ENCODE measurements at regions not wholly inside any gene's neighbourhood (a gene's known extent, or its start where the extent isn't known, plus 50 kb on each side); places are given as distances from the start of the nearest gene placed in this dataset.

DNA sequence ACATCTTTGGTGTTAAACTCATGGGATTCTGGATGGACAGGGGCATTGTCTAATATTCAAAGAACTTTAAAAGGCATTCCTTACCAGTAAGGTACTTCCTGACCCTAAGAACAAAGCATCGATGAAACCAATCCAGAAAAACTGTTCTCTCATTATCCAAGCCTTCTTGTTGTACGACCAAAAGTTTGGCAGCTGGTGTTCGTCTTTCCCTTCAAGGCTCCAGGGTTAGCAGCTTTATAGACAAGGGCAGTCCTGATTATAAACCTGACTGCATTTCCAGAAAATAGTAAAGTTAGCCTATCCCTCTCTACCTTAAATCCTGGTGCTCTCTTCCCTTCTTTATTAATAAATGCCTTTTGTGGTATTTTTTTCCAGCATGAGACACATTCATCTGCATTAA lies 149.4 kb upstream of the MRPS30 start:
- DNase-seq, result no peak

DNA sequence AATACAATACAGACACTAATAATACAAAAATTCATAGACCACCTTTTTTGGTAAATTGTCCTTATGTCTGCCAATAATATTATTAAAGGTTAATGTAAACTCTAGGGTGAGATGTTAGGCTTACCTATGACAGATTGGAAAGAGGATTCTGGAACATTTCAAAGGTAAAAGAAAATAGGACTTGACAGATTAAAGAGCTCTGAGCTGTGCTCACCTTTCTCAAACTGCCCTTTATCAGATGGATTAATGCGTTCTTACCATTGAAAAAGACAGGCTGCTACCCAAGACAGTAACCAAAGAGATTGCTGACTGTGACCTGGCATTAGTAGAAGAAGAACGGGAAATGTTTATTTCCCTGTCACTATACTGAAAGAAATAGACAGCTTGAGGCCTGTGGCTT lies 156.1 kb upstream of the MRPS30 start:
- no peak for DNase-seq

DNA sequence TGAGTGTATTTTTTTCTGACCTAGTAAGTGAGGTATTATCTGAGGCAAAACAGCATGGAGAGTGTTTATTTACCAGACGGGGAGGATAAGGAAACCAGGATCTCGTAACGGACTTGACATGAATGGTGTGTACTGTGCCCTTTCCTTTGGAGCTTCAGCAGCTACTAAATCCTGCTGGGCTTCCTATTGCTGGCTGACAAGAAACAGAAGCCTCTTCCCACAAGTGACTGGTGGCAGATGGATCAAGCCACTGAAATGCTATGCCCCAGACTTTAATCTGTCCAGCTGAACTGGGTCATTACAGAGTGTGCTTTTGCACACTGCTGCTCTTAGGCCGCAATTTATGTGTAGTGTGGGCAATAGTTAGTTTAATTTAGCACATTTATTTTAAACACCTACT lies 162.7 kb upstream of the MRPS30 start:
- no peak for DNase-seq

DNA sequence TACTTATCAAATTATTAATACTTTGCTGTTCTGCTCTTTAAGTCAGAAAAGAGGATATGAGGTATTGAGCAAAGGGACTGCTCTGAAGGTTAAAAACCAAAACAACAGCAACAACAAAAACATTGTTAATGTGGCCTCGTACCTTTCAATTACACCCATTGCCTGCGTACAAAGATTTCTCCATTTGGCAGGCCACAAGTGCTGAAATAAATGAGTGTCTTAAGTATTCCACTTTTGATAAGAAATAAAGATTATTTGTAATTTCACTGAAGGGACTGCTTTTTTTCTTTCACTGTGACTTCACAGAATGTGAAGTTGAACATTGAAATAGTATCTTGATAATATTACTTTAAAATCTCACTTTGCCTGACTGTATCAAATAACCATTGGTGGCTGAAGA lies 163.2 kb upstream of the MRPS30 start:
- no peak for DNase-seq

DNA sequence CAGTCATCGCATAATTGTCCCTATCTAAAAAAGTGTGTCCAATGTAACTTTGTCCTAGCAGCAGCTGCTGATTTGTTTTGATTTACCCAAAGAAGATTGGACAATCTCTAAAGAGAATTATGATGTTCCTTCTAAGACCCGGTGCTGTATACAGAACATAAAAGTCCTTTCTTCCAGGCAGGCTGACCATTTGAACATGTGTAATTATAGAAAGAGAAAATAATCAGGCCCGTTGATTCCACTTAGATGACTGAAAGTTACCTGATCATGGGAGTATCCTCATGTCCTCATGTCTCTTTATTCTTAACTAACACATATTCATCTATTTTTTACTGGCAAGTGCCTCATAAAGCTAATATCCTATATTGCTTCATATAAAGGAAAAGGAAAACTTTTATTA lies 164.1 kb upstream of the MRPS30 start:
- DNase-seq, result no peak

DNA sequence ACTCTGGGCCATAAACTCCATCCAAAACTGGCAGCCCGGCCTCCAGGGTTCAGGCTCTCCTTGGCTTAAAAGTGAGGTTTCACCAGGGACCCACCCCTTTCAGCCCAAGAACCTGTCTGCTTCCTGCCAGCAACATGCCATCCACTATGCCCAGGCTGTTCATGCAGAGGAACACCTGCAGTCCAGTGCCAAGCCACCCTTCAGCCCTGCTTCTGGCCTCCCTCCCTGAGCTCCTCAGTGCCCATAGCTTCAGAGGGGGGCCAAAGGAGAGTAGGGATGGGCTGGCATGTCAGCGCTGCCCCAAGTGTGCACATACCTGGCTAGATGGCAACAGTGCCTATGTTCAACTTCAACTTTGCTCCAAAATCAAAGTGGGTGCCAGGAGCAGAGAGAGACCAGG lies 166.9 kb upstream of the MRPS30 start:
- DNase-seq, result no peak

DNA sequence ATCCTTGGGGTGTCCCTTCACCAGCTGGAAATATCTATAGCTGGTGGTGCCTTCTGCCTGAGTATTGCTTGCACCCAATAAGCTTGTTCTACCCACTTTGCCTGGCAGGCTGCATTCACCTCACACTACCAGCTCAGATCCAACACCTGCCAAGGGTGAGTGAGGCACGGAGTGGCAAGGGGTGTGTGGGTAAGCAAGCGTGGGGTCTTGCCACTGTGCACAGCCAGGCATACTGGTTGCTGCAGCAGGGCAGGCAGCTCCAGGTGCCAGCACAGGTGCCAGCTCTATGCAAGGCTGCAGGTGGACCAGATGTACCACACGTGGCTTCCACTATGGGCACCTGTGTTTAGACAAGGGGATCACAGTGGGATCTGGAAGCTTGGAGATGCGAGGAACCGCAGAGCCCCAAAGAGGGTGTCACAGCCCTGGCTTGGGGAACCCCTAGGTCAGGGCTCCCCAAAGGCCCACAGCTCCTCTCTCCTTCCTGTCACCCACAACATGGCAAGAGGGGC lies 167.7 kb upstream of the MRPS30 start:
- DNase-seq, result no peak

DNA sequence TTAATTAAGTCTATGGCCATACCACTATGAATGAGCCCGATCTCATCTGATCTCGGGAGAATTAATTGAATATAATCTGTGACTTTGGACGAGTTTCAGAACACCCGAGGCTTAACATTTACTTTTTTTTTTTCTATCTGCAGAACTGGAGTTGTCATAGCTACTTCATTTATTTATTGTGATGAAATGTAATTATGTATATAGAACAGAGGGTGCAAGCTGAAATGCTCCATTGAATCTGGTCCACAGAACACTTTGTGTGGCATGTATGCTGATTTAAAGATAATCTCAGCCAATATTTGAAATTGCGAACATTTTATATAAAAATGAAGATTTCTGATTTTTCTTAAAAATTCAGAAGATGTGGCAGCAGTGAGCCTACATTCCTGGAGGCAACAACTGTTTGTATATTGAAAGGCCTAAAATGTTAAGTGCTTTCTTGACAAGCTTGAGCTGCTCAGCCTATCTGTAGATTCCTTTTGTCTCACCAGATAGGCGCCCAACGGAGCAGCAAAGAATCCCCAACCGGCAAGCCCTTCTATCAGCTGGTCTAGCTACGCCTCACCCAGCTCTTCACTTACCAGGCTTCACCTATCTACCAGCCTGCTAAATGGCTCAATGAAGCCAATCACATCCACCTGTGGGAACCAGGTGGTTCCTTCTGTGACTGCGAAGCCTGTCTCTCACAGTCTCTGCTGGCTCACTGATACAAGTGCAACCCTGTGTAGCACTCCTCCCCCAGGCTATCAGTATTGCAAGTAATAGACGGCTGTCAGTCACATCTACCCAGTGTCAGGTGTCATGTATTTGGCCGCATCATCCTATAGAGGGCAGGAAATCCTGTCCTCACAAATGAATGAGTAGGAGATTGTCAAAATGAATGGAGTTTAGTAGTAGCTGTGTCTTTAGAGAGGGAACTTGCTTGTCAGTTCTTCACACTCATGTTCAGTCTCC lies 170.6 kb upstream of the MRPS30 start:
- DNase-seq, result no peak

DNA sequence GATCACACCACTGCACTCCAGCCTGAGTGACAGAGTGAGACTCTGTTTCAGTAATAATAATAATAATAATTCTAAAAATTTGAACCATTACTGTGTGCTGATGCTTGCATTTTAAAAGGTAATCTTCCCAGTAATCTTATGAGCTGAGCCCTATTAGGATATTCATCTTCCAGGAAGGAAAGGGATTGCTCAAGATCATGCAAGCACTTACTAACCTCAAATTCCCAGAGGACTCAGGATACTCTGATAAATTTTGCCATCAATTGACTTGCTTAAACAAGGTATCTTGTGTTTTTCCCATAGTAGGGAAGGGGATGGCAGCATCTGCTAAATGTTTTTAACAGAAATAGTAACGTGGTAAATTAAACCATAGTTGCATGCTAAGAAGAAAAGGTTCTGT lies 176.4 kb upstream of the MRPS30 start:
- DNase-seq, result no peak

DNA sequence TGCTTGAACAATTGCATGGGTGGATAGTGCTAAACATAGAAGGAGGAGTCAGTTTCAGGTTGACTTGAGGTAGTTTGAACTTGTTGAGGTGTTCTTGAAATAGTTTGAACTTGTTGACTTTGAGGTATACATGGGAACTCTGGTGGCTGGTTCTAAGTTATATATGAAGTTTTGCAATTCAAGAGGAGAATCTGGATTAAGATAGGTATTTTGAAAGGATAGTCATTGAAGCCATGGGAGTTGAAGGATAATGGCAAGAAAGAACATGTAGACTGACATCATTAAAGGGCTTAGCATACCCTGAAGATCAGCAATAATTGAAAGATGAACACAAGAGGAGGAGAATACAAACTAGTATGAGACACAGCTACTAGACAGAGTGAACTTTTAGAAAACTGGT lies 181.9 kb upstream of the MRPS30 start:
- no peak for DNase-seq

DNA sequence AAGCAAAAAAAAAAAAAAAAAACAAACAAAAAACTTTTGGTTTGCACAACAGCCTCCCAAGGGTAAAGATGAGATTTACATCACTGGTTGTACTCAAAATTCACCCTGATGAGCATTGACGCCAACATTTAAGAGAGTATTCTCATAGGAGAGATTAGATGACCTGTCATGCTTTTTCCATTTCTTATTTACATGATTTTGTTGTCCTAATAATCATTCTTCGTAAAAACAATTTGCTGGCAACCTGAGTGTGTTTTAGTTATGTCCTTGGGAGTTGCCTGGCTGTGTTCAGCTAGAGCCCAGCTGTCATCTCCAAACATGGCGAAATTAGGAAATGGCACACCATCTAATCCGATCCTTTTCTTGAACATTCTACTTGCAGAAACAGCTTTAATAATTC lies 186.4 kb upstream of the MRPS30 start:
- DNase-seq, result no peak

DNA sequence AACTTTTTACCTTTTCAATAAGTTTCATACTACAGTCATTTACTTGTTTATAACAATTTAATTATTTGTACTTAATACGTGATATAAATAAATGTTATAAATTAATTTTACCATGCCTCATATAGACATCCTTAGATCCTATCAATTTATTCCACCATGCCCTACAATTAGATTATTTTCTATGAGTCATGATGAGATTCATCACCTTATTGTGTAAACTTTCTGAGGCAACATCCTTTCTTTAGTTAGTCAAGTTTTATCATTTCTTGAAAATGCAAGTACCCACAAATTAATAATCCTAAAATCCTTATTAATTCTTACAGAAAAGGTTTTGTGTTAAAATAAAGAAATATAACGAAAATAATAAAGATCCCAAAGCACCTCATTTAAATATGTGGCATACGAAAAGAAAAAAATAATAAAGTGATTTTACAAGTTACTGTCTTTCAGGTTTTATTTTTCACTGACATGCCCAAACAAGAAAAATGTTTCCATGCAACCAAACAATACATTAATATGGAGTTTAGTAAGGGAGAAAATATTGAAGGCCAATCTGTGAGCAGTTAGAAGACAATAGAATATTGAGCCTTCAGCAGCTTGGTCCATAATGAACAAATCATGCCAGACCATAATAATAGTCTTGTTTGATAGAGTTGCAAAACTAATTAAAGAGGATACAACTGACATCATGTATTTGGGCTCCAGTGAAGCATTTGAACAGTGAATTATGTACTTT lies 188.7 kb upstream of the MRPS30 start:
- DNase-seq, result no peak

DNA sequence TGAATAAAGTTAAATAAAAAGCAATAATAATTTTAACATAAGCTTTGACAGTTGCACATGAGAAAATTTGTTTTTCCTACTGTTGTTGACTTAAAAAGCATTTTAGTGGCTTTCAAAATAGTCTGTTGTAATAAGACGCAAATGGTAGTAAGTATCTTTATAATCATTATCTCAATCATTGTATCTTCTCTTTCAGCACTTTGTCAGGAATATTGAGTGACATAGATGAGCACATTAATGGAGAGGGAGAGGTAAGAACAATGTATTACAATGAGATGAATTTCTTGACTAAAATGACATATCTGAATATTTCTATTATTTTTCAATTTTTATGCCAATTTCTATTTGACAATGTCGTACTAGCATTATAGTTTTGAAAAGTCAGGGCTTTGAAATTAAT lies 193.9 kb upstream of the MRPS30 start:
- no peak for DNase-seq

DNA sequence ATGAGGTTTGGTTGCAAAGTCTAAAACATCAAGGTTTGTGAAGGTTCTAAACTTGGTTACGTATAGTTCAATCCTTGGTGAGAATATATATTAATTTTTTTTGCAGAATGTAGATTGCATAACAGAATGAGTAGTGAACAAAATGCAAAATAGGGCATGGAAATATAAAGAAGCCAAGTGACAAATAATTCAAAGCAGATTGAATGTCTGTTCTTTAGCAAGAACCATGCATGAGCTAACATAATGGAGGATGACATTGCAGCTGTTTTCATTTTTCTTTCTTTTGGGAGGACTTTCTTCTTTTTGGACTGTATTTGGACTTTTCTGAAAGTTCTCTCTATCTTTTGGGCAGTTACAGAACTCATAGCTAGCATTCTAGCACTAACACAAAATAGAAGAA lies 194.8 kb upstream of the MRPS30 start:
- no peak for DNase-seq

DNA sequence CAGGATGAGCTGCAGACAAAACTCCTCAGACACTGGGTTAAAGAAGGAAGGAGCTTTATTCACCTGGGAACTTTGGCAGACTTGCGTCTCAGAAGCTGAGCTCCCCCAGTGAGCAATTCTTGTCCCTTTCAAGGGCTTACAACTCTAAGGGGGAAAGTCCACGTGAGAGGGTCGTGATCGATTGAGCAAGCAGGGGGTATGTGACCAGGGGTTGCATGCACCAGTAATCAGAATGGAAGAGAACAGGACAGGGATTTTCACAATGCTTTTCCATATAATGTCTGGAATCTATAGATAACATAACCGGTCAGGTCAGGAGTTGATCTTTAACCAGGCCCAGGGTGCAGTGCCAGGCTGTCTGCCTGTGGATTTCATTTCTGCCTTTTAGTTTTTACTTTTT lies 202.8 kb upstream of the MRPS30 start:
- DNase-seq, result no peak

DNA sequence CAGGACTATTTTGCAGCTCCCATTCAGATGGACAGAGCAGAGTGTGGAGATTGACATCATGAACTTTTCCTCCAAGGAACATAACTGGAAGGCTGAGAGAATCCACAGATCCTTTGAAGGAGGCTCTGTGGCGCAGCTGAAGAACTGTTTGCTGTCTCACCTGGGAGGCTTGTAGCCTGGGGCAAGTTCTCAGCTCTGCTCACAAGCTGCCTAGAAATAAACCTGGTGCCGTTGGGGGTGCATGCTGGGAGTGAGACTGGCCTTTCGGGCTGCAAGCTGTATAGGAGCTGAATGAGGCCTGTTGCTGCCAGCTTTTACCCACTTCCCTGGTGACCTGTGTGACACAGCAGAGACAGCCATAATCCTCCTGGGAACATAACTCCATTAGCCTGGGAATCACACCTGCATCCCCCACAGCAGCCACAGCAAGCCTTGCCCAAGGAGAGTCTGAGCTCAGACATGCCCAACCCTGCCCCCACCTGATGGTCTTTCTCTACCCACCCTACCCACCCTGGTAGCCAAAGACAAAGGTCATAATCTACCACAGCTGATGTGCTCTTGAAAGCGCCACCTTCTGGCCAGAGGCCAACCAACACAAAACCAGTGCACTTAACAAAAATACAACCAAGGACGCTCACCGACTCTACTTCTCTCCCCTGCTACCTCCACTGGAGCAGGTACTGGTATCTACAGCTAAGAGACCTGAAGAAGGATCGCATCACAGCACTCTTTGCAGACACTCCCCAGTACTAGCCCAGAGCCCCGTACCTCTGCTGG lies 205.1 kb upstream of the MRPS30 start:
- DNase-seq, result no peak

DNA sequence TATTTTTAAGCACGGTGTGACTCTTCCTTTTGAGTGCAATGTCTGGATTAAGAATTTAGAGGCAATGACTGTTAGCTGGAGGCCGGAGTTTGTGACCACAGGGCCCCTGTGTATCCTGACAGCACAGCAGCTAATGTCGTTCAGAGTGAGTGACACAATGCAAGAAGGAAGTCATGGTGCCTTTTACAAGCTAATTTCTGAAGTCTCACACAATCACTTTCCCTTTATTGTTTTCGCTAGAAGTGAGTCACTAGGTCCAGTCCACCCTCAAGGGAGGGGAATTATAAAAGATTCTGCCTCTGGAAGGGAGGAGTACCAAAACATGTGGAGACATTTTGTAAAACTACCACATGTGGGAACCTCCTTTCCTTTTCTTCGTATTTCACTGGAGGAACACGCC lies 185.5 kb upstream of the FGF10 start:
- DNase-seq, result no peak

DNA sequence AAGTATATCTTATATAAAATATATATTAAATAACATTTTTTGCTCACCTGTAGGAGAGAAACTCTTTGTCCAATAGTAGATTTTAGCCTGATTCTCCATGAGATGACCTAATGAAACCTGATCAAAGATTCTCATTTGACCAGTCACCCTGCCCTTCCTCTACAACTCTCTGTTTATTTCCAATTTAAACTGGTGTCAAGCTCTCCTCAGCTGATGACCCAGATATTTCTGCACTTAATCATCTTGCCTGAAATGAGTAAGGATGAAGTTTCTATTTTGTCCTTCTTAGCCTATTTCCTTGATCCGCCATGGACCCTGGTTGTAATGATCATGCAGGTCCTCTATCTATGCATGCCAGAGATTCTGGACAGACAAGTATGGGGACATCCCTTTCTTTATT lies 179.3 kb upstream of the FGF10 start:
- DNase-seq, result no peak

DNA sequence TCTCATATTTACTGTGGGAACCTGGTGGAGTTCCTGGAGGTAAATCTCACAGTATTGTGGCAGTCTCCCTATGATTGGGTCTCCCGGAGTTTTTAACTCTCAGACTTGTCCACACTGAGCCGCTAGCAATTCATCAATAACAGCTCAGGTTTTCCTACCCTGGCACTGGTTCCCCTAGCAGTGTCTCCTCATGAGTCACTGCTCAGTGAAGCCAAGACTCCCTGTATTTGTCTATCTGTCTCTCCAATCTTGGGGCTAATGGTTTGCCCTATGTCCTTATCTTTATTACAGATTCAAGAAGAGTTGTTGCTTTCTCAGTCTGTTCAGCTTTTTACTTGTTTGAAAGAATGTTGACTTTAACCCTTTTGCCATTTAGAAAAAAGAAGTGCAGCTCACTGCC lies 176.7 kb upstream of the FGF10 start:
- no peak for DNase-seq

DNA sequence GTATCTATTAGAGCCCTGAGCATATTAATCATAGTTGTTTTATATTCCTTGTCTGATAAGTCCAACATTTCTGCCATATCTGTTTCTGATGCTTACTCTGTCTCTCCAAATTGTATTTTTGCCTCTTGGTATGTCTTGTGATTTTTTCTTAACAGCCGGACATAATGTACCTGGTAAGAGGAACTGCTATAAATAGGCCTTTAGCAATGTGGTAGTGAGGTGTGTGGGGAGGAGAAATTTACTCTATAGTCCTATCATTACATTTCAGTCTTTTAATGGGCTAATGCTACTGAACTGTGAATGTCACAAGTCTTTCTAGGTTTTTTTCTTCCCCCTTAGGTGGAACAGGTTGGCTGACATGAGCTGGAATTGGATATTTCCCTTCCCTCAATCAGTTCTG lies 176.1 kb upstream of the FGF10 start:
- no peak for DNase-seq

DNA sequence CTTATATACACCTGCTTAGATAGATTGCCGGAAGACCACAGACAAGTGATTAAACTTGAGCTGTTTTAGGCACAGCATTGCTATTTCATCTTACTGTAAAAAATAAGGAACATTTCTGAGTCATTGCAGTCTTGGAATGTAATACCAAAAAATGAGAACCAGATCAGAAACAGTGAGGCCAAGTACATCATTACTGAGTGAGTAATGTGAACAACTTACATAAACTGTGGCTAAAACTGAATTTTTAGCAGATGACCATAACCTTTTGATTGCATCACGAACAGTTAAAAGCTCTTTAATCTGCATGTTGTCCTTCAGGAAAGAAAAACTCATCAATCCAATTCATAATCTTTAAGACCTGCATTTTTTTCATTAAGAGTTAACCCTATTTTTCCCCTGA lies 157.1 kb upstream of the FGF10 start:
- DNase-seq, result peak; percentile 55

DNA sequence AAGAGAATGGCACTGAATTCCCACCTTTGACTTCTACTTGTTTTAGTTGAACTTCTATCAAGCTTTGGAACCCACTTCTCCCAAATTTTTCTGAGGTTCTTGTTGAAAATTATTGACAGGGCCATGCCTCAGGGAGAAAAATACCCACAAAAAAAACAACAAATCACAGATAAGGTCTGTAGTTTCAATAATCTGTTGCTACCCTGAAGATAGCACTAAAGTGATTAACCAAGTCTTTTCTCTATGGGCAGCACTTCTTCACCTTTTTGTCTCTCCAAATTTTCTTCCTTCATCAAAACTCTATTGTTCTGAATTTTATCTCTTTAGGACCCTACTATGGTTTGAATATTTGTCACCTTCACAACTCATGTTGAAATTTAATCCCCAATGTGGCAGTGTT lies 154.3 kb upstream of the FGF10 start:
- no peak for DNase-seq

DNA sequence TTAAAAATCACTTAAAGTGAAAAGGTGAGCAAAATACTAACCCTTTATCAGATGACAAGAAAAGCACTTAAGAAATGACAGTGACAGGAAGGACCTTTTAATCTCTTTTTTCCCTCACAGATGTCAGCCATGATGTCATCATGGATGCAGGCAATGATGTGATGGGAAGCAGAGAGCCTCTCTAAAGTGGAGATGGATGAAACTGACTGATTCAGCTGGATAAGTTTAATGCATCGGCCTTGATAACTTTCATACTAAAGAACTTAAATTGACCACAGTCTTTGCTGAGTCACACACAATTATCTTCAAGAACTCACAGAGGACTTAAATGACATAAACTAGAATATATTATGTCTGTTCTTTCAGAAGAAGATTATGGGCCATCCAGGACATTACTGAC lies 153.2 kb upstream of the FGF10 start:
- peak; percentile 1 for DNase-seq
